Type B pancreatic cell (in vitro differentiated cells): ENCODE measurements at regions not wholly inside any gene's neighbourhood (a gene's known extent, or its start where the extent isn't known, plus 50 kb on each side); places are given as distances from the start of the nearest gene placed in this dataset.

ENCODE experiments used
- DNase-seq: peaks from one replicate; pipeline ENCODE4 v3.0.0; 2021; ENCODE audit warnings: mixed read lengths; ENCODE audit not compliant: unreplicated experiment; ENCODE audit errors: extremely low spot score
- H3K27ac Mint-ChIP-seq: 2 replicates; pipeline ENCODE4 v1.8.0; 2021; ENCODE audit warnings: mild to moderate bottlenecking, mixed read lengths
- H3K27me3 Mint-ChIP-seq: 2 replicates; pipeline ENCODE4 v1.8.0; 2021; ENCODE audit warnings: mixed read lengths
- H3K36me3 Mint-ChIP-seq: 2 replicates; pipeline ENCODE4 v1.8.0; 2021; ENCODE audit warnings: mixed read lengths
- H3K4me1 Mint-ChIP-seq: one replicate; pipeline ENCODE4 v1.8.0; 2021; ENCODE audit warnings: mixed read lengths; ENCODE audit not compliant: unreplicated experiment
- H3K4me3 Mint-ChIP-seq: 2 replicates; pipeline ENCODE4 v1.8.0; 2021; ENCODE audit warnings: mild to moderate bottlenecking, mixed read lengths
- H3K9me3 Mint-ChIP-seq: 2 replicates; pipeline ENCODE4 v1.8.0; 2021; ENCODE audit warnings: mixed read lengths
- TF ChIP-seq, protein P1 (sequence below): fragments of 200-600 bp; sonication (generic); conservative IDR thresholded peaks from 2 replicates; pipeline ENCODE4 v1.5.0; 2021; ENCODE audit warnings: antibody characterized with exemption, mild to moderate bottlenecking

- H3K4me1 Mint-ChIP-seq = no peaks in the 10 kb centered on the region
- no peaks in the 10 kb centered on the region for H3K36me3 Mint-ChIP-seq
- DNase-seq = no peak
- H3K27ac Mint-ChIP-seq = no peak overlapping the region
- peaks cover 27% of the 10 kb centered on the region for H3K27me3 Mint-ChIP-seq
- H3K4me3 Mint-ChIP-seq = no peak overlapping the region
- TF ChIP-seq, protein P1, sequence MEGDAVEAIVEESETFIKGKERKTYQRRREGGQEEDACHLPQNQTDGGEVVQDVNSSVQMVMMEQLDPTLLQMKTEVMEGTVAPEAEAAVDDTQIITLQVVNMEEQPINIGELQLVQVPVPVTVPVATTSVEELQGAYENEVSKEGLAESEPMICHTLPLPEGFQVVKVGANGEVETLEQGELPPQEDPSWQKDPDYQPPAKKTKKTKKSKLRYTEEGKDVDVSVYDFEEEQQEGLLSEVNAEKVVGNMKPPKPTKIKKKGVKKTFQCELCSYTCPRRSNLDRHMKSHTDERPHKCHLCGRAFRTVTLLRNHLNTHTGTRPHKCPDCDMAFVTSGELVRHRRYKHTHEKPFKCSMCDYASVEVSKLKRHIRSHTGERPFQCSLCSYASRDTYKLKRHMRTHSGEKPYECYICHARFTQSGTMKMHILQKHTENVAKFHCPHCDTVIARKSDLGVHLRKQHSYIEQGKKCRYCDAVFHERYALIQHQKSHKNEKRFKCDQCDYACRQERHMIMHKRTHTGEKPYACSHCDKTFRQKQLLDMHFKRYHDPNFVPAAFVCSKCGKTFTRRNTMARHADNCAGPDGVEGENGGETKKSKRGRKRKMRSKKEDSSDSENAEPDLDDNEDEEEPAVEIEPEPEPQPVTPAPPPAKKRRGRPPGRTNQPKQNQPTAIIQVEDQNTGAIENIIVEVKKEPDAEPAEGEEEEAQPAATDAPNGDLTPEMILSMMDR = no peak
- no peaks in the 10 kb centered on the region for H3K9me3 Mint-ChIP-seq
Observed at GRCh38 chr6:165960695-165961094, 207.0 kb downstream of the TBXT start.

DNA sequence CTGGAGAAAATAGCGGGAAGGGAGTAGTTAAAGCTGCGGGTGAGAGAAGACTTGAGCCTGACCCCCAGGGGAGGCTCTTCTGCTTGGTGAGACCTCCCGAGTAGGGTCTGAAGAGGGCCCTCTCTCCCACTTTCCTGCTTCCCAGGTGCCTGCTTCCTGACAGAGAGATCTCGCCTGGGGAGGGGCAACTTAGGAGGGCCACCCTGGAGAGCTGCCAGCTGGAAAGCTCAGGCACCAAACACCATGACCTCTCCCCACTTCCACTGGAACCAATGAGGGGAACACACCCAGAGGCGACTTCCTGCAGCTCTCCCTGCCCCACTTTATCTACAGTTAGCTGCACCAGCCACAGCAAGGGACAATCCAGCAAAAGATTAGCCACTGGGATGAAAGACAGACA lies 208.0 kb downstream of the TBXT start:
- H3K27ac Mint-ChIP-seq = no peak overlapping the region
- no peaks in the 10 kb centered on the region for H3K36me3 Mint-ChIP-seq
- H3K27me3 Mint-ChIP-seq = peaks cover 18% of the 10 kb centered on the region
- H3K4me3 Mint-ChIP-seq = no peak overlapping the region
- no peaks in the 10 kb centered on the region for H3K9me3 Mint-ChIP-seq
- no peak for DNase-seq
- no peaks in the 10 kb centered on the region for H3K4me1 Mint-ChIP-seq
- TF ChIP-seq, protein P1 = no peak

DNA sequence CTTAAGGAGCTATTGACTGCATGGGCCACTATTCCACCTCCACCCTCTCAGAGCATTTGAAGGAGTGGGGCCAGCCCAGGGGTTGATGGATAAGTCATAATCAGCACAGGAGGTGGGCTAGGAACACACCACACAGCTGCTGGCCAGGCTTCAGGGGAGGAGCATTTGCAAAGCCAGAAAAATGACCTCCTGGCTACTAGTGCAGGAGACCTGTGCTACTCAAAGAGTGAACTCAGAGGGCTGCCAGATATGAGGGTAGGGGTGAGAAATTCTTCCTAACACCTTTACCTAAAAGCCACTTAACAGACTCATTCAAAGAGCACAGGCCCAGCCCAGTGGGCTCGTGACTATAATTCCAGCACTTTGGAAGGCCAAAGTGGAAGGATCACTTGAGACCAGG lies 210.8 kb downstream of the TBXT start:
- TF ChIP-seq, protein P1 = no peak
- Mint-ChIP-seq H3K36me3 (no peaks in the 10 kb centered on the region), H3K27me3 (peaks cover 7% of the 10 kb centered on the region), H3K27ac (no peak overlapping the region), H3K4me3 (no peak overlapping the region), H3K9me3 (no peaks in the 10 kb centered on the region), H3K4me1 (no peaks in the 10 kb centered on the region)
- no peak for DNase-seq

- no peak overlapping the region for H3K27ac Mint-ChIP-seq
- no peaks in the 10 kb centered on the region for H3K9me3 Mint-ChIP-seq
- peaks cover 5% of the 10 kb centered on the region for H3K27me3 Mint-ChIP-seq
- DNase-seq = no peak
- TF ChIP-seq, protein P1 = no peak
- no peaks in the 10 kb centered on the region for H3K36me3 Mint-ChIP-seq
- H3K4me3 Mint-ChIP-seq = no peak overlapping the region
- H3K4me1 Mint-ChIP-seq = no peaks in the 10 kb centered on the region
Observed at GRCh38 chr6:165952514-165952913, 215.1 kb downstream of the TBXT start.

DNA sequence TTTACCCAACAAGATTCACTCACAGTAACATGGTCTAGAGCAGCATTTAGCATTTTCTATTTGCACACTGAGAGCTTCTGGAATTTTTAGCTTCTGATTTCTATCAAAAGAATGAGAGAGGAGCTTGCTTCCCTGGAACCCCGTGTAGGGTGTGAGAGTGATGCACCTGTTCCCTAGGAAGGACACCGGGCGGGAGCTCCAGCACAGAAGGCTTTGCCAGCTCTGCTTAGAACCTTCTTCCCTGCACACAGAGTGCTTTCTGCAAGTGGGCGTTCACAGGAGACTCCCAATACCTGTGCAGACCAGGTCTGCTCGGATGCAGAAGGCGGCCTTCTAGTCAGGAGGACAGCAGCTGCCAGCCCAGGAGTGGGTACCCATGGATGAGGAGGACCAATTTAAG lies 217.3 kb downstream of the TBXT start:
- DNase-seq = no peak
- Mint-ChIP-seq H3K4me3 (no peak overlapping the region), H3K27ac (no peak overlapping the region), H3K27me3 (peaks cover 5% of the 10 kb centered on the region), H3K9me3 (no peaks in the 10 kb centered on the region), H3K36me3 (no peaks in the 10 kb centered on the region), H3K4me1 (no peaks in the 10 kb centered on the region)
- TF ChIP-seq, protein P1 = no peak

DNA sequence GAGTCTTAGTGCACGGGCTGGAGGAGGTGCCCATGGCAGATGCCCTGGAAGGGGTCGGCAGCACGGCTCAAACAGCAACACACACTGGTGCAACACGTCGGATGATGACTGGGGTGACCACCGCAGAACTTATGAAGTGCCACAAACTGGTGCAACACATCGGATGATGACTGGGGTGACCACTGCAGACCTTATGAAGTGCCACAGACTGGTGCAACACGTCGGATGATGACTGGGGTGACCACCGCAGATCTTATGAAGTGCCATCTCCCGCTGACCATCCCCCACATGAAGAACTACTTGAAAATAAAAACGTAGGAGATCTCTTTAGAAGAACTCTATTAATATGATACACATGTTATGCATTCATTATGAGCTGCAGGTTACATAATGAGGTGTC lies 218.3 kb downstream of the TBXT start:
- Mint-ChIP-seq H3K27me3 (peaks cover 5% of the 10 kb centered on the region), H3K36me3 (no peaks in the 10 kb centered on the region), H3K9me3 (no peaks in the 10 kb centered on the region), H3K4me3 (no peak overlapping the region), H3K27ac (no peak overlapping the region), H3K4me1 (no peaks in the 10 kb centered on the region)
- no peak for DNase-seq
- TF ChIP-seq, protein P1 = no peak
